Vagina (tissue), 2 donors: ENCODE measurements at regions not wholly inside any gene's neighbourhood (a gene's known extent, or its start where the extent isn't known, plus 50 kb on each side); places are given as distances from the start of the nearest gene placed in this dataset.
"Not testable (repeated sequence)": the region's sequence is repeated elsewhere in the genome, so short reads cannot be mapped to it uniquely, and the experiment has no call there.

Source experiments
- DNase-seq, 2 donors: peaks; one replicate each; pipeline ENCODE4 v3.0.0-alpha.2; 2017; ENCODE audit errors: extremely low spot score in 2 of 2
- H3K27ac ChIP-seq: fragments of 200-600 bp; sonication (generic); one replicate; pipeline ENCODE4 v1.5.1; 2019
- H3K27me3 ChIP-seq: fragments of 200-600 bp; sonication (generic); one replicate; pipeline ENCODE4 v1.5.1; 2019
- H3K36me3 ChIP-seq, 2 donors: fragments of 200-600 bp; sonication (generic); one replicate each; pipeline ENCODE4 v1.5.1; 2017 to 2019
- H3K4me1 ChIP-seq: fragments of 200-600 bp; sonication (generic); one replicate; pipeline ENCODE4 v1.5.1; 2019
- H3K4me3 ChIP-seq, 2 donors: fragments of 200-600 bp; sonication (generic); 1 replicate in 1 of 2; 2 replicates in 1 of 2; pipeline ENCODE4 v1.5.1; 2016 to 2019
- H3K9me3 ChIP-seq: fragments of 200-600 bp; sonication (generic); one replicate; pipeline ENCODE4 v1.5.1; 2019
- POLR2A ChIP-seq, 2 donors: fragments of 450-650 bp; IDR thresholded peaks; one replicate each; pipeline ENCODE4 v1.6.1; 2017; ENCODE audit warnings: antibody characterized with exemption in 2 of 2, mild to moderate bottlenecking in 2 of 2, moderate library complexity in 2 of 2
- POLR2AphosphoS5 ChIP-seq, 2 donors: sonication (generic); formaldehyde crosslinking; IDR thresholded peaks; one replicate each; pipeline ENCODE4 v1.9.0; 2017; ENCODE audit warnings: antibody characterized with exemption in 2 of 2, mild to moderate bottlenecking in 2 of 2, low read depth in 1 of 2; ENCODE audit not compliant: insufficient read depth in 1 of 2
- intact Hi-C: fragments of 100-400 bp; cut with DNase I; formaldehyde crosslinking; loops from one replicate; pipeline ENCODE4 v1.15.1; 2023
- TF ChIP-seq, protein P1 (sequence below), 3 experiments: fragments of 450-650 bp in 2 of 3; fragments of 200-600 bp in 1 of 3; sonication (generic) in 1 of 3; IDR thresholded peaks; one replicate each; pipeline ENCODE4 v1.5.1; 2017 to 2019; ENCODE audit warnings: antibody characterized with exemption in 3 of 3, mild to moderate bottlenecking in 2 of 3, moderate library complexity in 2 of 3

DNA sequence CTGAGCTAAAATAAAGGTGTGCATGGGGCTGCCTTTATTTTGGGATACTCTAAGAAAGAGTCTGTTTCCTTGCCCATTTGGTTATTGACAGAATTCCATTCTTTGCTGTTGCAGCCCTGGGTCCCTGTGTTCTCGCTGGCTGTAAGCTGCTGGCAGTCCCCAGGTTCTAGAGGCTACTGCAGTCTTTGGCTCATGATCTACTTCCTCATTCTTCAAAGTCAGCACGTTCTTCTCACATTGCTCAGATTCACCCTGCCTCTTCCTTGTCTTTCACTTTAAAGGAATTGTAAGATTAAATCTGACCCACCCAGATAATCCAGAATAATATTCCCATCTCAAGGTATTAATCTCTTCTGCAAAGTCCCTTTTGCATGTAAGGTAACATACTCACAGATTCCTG is 620.3 kb downstream of the CCSER2 start:
- Histone ChIP-seq H3K4me1 (no peaks in the 10 kb centered on the region), H3K27ac (no peak overlapping the region), H3K36me3 (no peaks in the 10 kb centered on the region), H3K27me3 (no peaks in the 10 kb centered on the region), H3K4me3 (no peak overlapping the region), H3K9me3 (no peaks in the 10 kb centered on the region)
- intact Hi-C loops: no loop called here
- TF ChIP-seq, protein P1, sequence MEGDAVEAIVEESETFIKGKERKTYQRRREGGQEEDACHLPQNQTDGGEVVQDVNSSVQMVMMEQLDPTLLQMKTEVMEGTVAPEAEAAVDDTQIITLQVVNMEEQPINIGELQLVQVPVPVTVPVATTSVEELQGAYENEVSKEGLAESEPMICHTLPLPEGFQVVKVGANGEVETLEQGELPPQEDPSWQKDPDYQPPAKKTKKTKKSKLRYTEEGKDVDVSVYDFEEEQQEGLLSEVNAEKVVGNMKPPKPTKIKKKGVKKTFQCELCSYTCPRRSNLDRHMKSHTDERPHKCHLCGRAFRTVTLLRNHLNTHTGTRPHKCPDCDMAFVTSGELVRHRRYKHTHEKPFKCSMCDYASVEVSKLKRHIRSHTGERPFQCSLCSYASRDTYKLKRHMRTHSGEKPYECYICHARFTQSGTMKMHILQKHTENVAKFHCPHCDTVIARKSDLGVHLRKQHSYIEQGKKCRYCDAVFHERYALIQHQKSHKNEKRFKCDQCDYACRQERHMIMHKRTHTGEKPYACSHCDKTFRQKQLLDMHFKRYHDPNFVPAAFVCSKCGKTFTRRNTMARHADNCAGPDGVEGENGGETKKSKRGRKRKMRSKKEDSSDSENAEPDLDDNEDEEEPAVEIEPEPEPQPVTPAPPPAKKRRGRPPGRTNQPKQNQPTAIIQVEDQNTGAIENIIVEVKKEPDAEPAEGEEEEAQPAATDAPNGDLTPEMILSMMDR (IDR thresholded peaks at IDR 0.05): no peak
- TF ChIP-seq POLR2AphosphoS5 (IDR thresholded peaks at IDR 0.05; ENCODE audit: insufficient read depth in 1 of 2, low read depth in 1 of 2) (no peak), POLR2A (IDR thresholded peaks at IDR 0.05) (no peak)
- DNase-seq: no peak

DNA sequence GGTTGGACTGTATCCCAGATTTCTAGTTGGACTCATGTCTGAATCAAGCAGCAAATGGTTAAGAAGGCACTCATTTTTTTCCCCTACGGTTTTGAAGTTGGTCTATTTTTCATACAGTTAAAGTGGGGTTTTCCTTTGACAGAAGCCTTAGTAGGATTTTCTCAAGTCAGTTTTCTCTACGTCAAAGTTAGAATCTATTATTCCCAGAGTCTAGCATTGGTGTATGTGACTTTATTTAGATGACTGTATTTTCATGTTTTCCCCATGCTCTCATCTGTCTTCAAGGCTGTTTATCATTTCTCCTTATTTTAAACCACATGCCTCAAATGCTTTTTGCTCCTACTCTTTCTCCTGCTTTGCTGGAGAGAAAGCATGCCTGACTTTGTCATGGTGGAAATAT is 623.2 kb downstream of the CCSER2 start:
- intact Hi-C loops: no loop called here
- Histone ChIP-seq H3K27me3 (no peaks in the 10 kb centered on the region), H3K27ac (no peak overlapping the region), H3K36me3 (no peaks in the 10 kb centered on the region), H3K9me3 (no peaks in the 10 kb centered on the region), H3K4me3 (no peak overlapping the region), H3K4me1 (no peaks in the 10 kb centered on the region)
- no peak for DNase-seq
- TF ChIP-seq POLR2AphosphoS5 (IDR thresholded peaks at IDR 0.05; ENCODE audit: insufficient read depth in 1 of 2, low read depth in 1 of 2) (no peak), POLR2A (IDR thresholded peaks at IDR 0.05) (no peak)
- TF ChIP-seq, protein P1 (IDR thresholded peaks at IDR 0.05): no peak

DNA sequence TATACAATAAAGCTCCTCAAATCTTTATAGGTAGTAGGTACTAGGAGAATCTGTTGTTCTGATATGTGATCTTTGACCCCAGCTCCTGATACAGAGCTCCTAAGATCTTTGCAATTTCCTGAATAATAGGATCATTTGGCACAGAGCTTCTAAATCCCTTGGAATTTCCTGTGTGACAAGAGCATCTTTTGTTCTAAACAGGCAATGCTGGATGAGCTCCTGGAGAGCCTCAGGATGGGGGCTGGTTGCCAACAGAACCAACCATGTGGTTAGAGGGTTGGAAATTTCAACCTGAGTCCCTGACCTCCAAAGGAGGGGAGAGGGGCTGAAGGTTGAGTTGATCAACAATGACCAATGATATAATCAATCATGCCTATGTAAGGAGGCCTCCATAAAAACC is 629.0 kb downstream of the CCSER2 start:
- no peaks in the 10 kb centered on the region for H3K36me3 ChIP-seq
- no peak overlapping the region for H3K27ac ChIP-seq
- DNase-seq: no peak
- H3K9me3 ChIP-seq: no peaks in the 10 kb centered on the region
- no peaks in the 10 kb centered on the region for H3K4me1 ChIP-seq
- intact Hi-C loops: no loop called here
- H3K27me3 ChIP-seq: no peaks in the 10 kb centered on the region
- H3K4me3 ChIP-seq: no peak overlapping the region
- no peak for TF ChIP-seq POLR2AphosphoS5 (IDR thresholded peaks at IDR 0.05; ENCODE audit: insufficient read depth in 1 of 2, low read depth in 1 of 2)
- TF ChIP-seq POLR2A (IDR thresholded peaks at IDR 0.05): no peak
- TF ChIP-seq, protein P1 (IDR thresholded peaks at IDR 0.05): no peak

DNA sequence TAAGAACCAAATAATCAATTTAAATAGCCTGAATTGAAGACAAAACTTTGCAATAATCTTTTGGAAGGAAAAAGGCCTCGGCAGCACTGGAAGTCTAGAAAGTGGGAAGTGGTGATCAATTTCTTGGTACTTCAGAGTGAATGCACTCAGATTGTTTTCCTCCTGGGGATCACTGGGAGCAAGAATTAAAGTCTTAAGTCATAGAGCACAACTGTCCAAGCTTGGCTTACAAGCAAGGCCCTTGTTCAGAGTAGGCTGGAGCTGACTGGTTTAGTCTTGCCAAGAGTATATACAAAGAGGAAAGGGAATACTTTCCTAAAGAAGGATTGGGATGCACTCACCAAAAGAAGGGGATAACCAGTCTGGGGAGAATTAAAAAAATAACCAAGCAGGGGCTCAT is 637.1 kb downstream of the CCSER2 start:
- no peaks in the 10 kb centered on the region for H3K4me1 ChIP-seq
- intact Hi-C loops: no loop called here
- DNase-seq: no peak
- no peaks in the 10 kb centered on the region for H3K27me3 ChIP-seq
- H3K36me3 ChIP-seq: no peaks in the 10 kb centered on the region
- no peak overlapping the region for H3K4me3 ChIP-seq
- H3K9me3 ChIP-seq: no peaks in the 10 kb centered on the region
- TF ChIP-seq POLR2AphosphoS5 (IDR thresholded peaks at IDR 0.05; ENCODE audit: insufficient read depth in 1 of 2, low read depth in 1 of 2) (no peak), POLR2A (IDR thresholded peaks at IDR 0.05) (no peak)
- TF ChIP-seq, protein P1 (IDR thresholded peaks at IDR 0.05): no peak
- no peak overlapping the region for H3K27ac ChIP-seq

DNA sequence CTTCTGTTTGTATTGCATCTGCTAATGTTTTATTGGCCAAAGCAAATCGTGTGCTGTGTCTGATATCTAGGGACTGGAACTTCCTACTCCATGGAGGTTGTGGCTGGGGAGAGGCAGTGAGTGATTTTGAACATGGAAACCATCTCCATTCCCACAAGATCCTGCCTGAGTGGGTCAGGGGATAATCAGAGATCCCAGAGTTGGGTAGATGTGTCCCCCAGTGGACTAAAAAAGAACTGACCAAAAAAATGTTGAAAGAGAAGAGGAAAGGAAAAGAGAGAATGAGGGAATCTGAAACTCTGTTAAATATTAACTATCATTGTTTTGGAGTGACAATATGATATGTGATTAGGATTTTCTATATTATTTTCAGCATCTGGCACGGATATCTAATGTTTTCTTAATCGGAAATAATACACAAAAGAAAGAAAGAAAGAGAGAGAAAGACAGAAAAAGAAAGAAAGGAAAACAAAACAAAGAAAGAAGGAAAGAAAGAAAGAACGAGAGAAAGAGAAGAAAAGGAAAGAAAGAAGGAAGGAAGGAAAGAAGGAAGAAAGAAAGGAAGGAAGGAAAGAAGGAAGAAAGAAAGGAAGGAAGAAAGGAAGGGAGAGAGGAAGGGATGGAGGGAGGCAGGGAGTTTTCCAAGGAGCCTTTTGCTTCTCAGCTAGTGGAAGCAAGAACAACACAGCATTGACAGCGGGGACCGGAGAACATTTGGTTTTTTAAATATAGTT is 638.5 kb downstream of the CCSER2 start:
- H3K27ac ChIP-seq: no peak overlapping the region
- H3K36me3 ChIP-seq: no peaks in the 10 kb centered on the region
- DNase-seq: no peak
- no peak overlapping the region for H3K4me3 ChIP-seq
- H3K9me3 ChIP-seq: no peaks in the 10 kb centered on the region
- H3K27me3 ChIP-seq: no peaks in the 10 kb centered on the region
- TF ChIP-seq POLR2A (IDR thresholded peaks at IDR 0.05) (no peak), POLR2AphosphoS5 (IDR thresholded peaks at IDR 0.05; ENCODE audit: insufficient read depth in 1 of 2, low read depth in 1 of 2) (no peak)
- TF ChIP-seq, protein P1 (IDR thresholded peaks at IDR 0.05): no peak
- intact Hi-C loops: no loop called here
- H3K4me1 ChIP-seq: no peaks in the 10 kb centered on the region

DNA sequence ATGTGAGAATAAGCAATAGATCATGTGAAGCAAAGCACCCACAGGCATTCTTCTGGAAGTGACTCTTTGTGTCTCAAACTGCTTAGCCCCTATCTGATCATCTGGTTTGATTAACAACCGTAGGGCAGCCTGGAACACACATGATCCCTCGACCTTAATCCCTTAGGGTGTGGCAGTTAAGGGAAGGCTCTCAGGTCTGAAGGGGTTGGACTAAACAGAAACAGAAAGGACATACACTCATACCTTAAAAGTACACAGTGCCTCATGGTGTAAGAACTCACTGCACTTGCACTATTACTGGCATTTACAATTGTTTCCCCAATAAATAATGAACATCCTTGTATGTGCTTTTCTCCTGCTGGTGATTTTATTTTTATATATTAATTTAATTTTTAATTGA is 640.9 kb downstream of the CCSER2 start:
- H3K27ac ChIP-seq, H3K36me3 ChIP-seq, DNase-seq, H3K4me3 ChIP-seq, H3K9me3 ChIP-seq, intact Hi-C loops, H3K4me1 ChIP-seq, H3K27me3 ChIP-seq: not testable (repeated sequence)
